HepG2 (cell line): ENCODE measurements at regions not wholly inside any gene's neighbourhood (a gene's known extent, or its start where the extent isn't known, plus 50 kb on each side); places are given as distances from the start of the nearest gene placed in this dataset.

ENCODE experiments used
- BCL6 ChIP-seq: IDR thresholded peaks from 2 replicates; pipeline ENCODE4 v1.6.1; 2016; ENCODE audit warnings: missing genetic modification reagents, missing compliant biosample characterization
- EZH2 ChIP-seq: conservative IDR thresholded peaks from 2 replicates; pipeline ENCODE4 v1.6.1; 2012; ENCODE audit warnings: mild to moderate bottlenecking, low read depth, low read length, moderate library complexity
- MTF2 ChIP-seq: sonication (generic); formaldehyde crosslinking; IDR thresholded peaks from 2 replicates; pipeline ENCODE4 v1.5.0; 2020; ENCODE audit warnings: missing genetic modification reagents, borderline replicate concordance
- ZNF562 ChIP-seq: sonication (generic); formaldehyde crosslinking; IDR thresholded peaks from 2 replicates; pipeline ENCODE4 v1.8.0; 2022; ENCODE audit warnings: missing genetic modification reagents, borderline replicate concordance
- TF ChIP-seq, protein P1 (sequence below): sonication (generic); formaldehyde crosslinking; IDR thresholded peaks from 2 replicates; pipeline ENCODE4 v1.4.0; 2020; ENCODE audit warnings: mild to moderate bottlenecking, missing genetic modification reagents

DNA sequence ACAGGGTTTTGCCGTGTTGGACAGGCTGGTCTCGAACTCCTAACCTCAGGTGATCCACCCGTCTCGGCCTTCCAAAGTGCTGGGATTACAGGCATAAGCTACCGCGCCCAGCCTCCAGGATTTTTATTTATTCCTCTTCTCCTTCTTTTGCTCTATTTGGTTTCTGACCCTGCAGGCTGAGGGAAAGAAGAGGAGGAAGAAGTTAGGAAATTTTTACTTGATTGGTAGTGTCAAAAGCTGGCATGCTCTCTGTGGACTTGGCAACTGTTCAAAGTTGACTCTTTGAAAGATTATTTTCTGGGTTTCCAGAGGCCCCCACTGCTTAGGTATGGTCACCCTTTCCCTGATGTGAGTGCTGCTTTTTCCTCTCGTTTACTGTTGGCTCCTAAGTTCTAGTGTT lies 372.2 kb downstream of the DIPK2A start:
- TF ChIP-seq BCL6 (CRISPR knock-in tag) (no peak), EZH2 (no peak), ZNF562 (CRISPR knock-in tag) (no peak), MTF2 (CRISPR knock-in tag) (no peak)
- TF ChIP-seq, protein P1, sequence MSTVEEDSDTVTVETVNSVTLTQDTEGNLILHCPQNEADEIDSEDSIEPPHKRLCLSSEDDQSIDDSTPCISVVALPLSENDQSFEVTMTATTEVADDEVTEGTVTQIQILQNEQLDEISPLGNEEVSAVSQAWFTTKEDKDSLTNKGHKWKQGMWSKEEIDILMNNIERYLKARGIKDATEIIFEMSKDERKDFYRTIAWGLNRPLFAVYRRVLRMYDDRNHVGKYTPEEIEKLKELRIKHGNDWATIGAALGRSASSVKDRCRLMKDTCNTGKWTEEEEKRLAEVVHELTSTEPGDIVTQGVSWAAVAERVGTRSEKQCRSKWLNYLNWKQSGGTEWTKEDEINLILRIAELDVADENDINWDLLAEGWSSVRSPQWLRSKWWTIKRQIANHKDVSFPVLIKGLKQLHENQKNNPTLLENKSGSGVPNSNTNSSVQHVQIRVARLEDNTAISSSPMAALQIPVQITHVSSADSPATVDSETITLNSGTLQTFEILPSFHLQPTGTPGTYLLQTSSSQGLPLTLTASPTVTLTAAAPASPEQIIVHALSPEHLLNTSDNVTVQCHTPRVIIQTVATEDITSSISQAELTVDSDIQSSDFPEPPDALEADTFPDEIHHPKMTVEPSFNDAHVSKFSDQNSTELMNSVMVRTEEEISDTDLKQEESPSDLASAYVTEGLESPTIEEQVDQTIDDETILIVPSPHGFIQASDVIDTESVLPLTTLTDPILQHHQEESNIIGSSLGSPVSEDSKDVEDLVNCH (CRISPR knock-in tag) = no peak
